Left ventricle myocardium superior (tissue), 1 donor: ENCODE measurements at regions not wholly inside any gene's neighbourhood (a gene's known extent, or its start where the extent isn't known, plus 50 kb on each side); places are given as distances from the start of the nearest gene placed in this dataset.

ENCODE experiments used
- ATAC-seq: fragments of 200-7000 bp; cut with Tn5 transposase; one replicate; pipeline ENCODE4 v1.9.1; 2020; ENCODE audit warnings: mild to moderate bottlenecking, moderate library complexity
- DNase-seq: peaks from one replicate; pipeline ENCODE4 v3.0.0-alpha.2; 2020
- intact Hi-C: fragments of 100-400 bp; cut with micrococcal nuclease; formaldehyde crosslinking; loops from one replicate; pipeline ENCODE4 v1.11.0; 2022
- donor health status: DM: no; HTN: yes; CAD: no; lungs with severe emphysema.

GRCh38 chr11:36948460-36949127 lies 350.6 kb upstream of the RAG2 start:
- ATAC-seq: no peak
- intact Hi-C loops: no loop called here
- DNase-seq: no peak

- intact Hi-C loops: no loop called here
- DNase-seq (no peak), ATAC-seq (no peak)
Observed at GRCh38 chr11:36945384-36945783, 347.3 kb upstream of the RAG2 start.

- ATAC-seq (no peak), DNase-seq (no peak)
- intact Hi-C loops: no loop called here
Observed at GRCh38 chr11:36933481-36933880, 335.4 kb upstream of the RAG2 start.

- DNase-seq (no peak), ATAC-seq (no peak)
Observed at GRCh38 chr11:36931139-36931538, 333.1 kb upstream of the RAG2 start.

GRCh38 chr11:36930256-36930655 lies 332.2 kb upstream of the RAG2 start:
- intact Hi-C loops: no loop called here
- no peak for DNase-seq
- no peak for ATAC-seq

More at GRCh38 chr11:36931139-36931538, 333.1 kb upstream of the RAG2 start:
- intact Hi-C loops: no loop called here

- DNase-seq (no peak), ATAC-seq (no peak)
- intact Hi-C loops: no loop called here
Observed at GRCh38 chr11:36929401-36929800, 331.4 kb upstream of the RAG2 start.

- intact Hi-C loops: no loop called here
- no peak for ATAC-seq
- no peak for DNase-seq
Observed at GRCh38 chr11:36928621-36929020, 330.6 kb upstream of the RAG2 start.

GRCh38 chr11:36899800-36900199 lies 301.8 kb upstream of the RAG2 start:
- no peak for ATAC-seq
- intact Hi-C loops: no loop called here
- no peak for DNase-seq

- ATAC-seq (no peak), DNase-seq (no peak)
- intact Hi-C loops: no loop called here
Observed at GRCh38 chr11:36890841-36891240, 292.8 kb upstream of the RAG2 start.

GRCh38 chr11:36890121-36890679 lies 292.2 kb upstream of the RAG2 start:
- intact Hi-C loops: no loop called here
- ATAC-seq: no peak
- no peak for DNase-seq

- no peak for ATAC-seq
- intact Hi-C loops: no loop called here
- DNase-seq: no peak
Observed at GRCh38 chr11:36885154-36885553, 287.1 kb upstream of the RAG2 start.

- ATAC-seq (no peak), DNase-seq (no peak)
- intact Hi-C loops: no loop called here
Observed at GRCh38 chr11:36878737-36879136, 280.7 kb upstream of the RAG2 start.

GRCh38 chr11:36877149-36877548 lies 279.1 kb upstream of the RAG2 start:
- DNase-seq: no peak
- intact Hi-C loops: no loop called here

GRCh38 chr11:36876266-36876665 lies 278.2 kb upstream of the RAG2 start:
- intact Hi-C loops: no loop called here
- DNase-seq: no peak
- no peak for ATAC-seq

More at GRCh38 chr11:36877149-36877548, 279.1 kb upstream of the RAG2 start:
- no peak for ATAC-seq

- intact Hi-C loops: no loop called here
- no peak for ATAC-seq
- DNase-seq: no peak
Observed at GRCh38 chr11:36874291-36874690, 276.3 kb upstream of the RAG2 start.

GRCh38 chr11:36870361-36870760 lies 272.3 kb upstream of the RAG2 start:
- DNase-seq (no peak), ATAC-seq (no peak)
- intact Hi-C loops: no loop called here

GRCh38 chr11:36868380-36868779 lies 270.3 kb upstream of the RAG2 start:
- intact Hi-C loops: no loop called here
- DNase-seq (no peak), ATAC-seq (no peak)

GRCh38 chr11:36865846-36866245 lies 267.8 kb upstream of the RAG2 start:
- intact Hi-C loops: no loop called here
- DNase-seq (no peak), ATAC-seq (no peak)

- DNase-seq: no peak
- intact Hi-C loops: no loop called here
- ATAC-seq: no peak
Observed at GRCh38 chr11:36854875-36855274, 256.8 kb upstream of the RAG2 start.

GRCh38 chr11:36848660-36849059 lies 250.6 kb upstream of the RAG2 start:
- peak; percentile 22 for ATAC-seq
- intact Hi-C loops: no loop called here
- DNase-seq: no peak

- no peak for ATAC-seq
Observed at GRCh38 chr11:36840378-36840777, 242.3 kb upstream of the RAG2 start.

More at GRCh38 chr11:36840378-36840777, 242.3 kb upstream of the RAG2 start:
- intact Hi-C loops: no loop called here
- no peak for DNase-seq
